GM23248 (cell line): ENCODE measurements at regions not wholly inside any gene's neighbourhood (a gene's known extent, or its start where the extent isn't known, plus 50 kb on each side); places are given as distances from the start of the nearest gene placed in this dataset.

Experiments used
- DNase-seq: peaks from one replicate; pipeline ENCODE4 v3.0.0-alpha.2; 2015
- H2AFZ ChIP-seq: fragments of 200-600 bp; sonication (generic); 2 replicates; pipeline ENCODE4 v1.6.1; 2016; ENCODE audit warnings: antibody characterized with exemption
- H3F3A ChIP-seq: fragments of 200-600 bp; sonication (generic); 2 replicates; pipeline ENCODE4 v1.6.1; 2016; ENCODE audit warnings: mild to moderate bottlenecking, antibody characterized with exemption, mixed run types; ENCODE audit not compliant: insufficient read depth
- H3K27ac ChIP-seq: fragments of 200-600 bp; sonication (generic); 2 replicates; pipeline ENCODE4 v1.5.1; 2016; ENCODE audit warnings: mild to moderate bottlenecking
- H3K27me3 ChIP-seq: fragments of 200-600 bp; sonication (generic); replicated peaks from 2 replicates; pipeline ENCODE4 v1.6.1; 2016; ENCODE audit warnings: mild to moderate bottlenecking; ENCODE audit not compliant: insufficient read depth
- H3K36me3 ChIP-seq: fragments of 200-600 bp; sonication (generic); 2 replicates; pipeline ENCODE4 v1.6.1; 2016; ENCODE audit warnings: low read depth, mild to moderate bottlenecking
- H3K4me1 ChIP-seq: fragments of 200-600 bp; sonication (generic); 2 replicates; pipeline ENCODE4 v1.6.1; 2016; ENCODE audit warnings: mild to moderate bottlenecking; ENCODE audit not compliant: insufficient read depth
- H3K4me2 ChIP-seq: fragments of 200-600 bp; sonication (generic); one replicate; pipeline ENCODE4 v1.6.1; 2016; ENCODE audit warnings: mild to moderate bottlenecking; ENCODE audit not compliant: unreplicated experiment
- H3K4me3 ChIP-seq: fragments of 200-600 bp; sonication (generic); 2 replicates; pipeline ENCODE4 v1.5.1; 2016; ENCODE audit warnings: mild to moderate bottlenecking
- H3K79me2 ChIP-seq: fragments of 200-600 bp; sonication (generic); 2 replicates; pipeline ENCODE4 v1.6.1; 2016; ENCODE audit warnings: mild to moderate bottlenecking; ENCODE audit not compliant: insufficient read depth
- H3K9ac ChIP-seq: fragments of 200-600 bp; sonication (generic); 2 replicates; pipeline ENCODE4 v1.6.1; 2016; ENCODE audit warnings: mild to moderate bottlenecking
- H3K9me2 ChIP-seq: fragments of 200-600 bp; sonication (generic); 2 replicates; pipeline ENCODE4 v1.6.1; 2016; ENCODE audit warnings: mixed run types, mild to moderate bottlenecking, moderate library complexity; ENCODE audit not compliant: insufficient read depth
- H3K9me3 ChIP-seq: fragments of 200-600 bp; sonication (generic); one replicate; pipeline ENCODE4 v1.6.1; 2017; ENCODE audit warnings: low read depth
- H4K20me1 ChIP-seq: fragments of 200-600 bp; sonication (generic); 2 replicates; pipeline ENCODE4 v1.6.0; 2016; ENCODE audit not compliant: insufficient read depth
- EZH2 ChIP-seq: fragments of 200-600 bp; sonication (generic); IDR thresholded peaks from 2 replicates; pipeline ENCODE4 v1.6.1; 2018; ENCODE audit warnings: antibody characterized with exemption, mild to moderate bottlenecking; ENCODE audit not compliant: insufficient read depth, poor library complexity, severe bottlenecking
- EZH2phosphoT487 ChIP-seq: fragments of 200-600 bp; sonication (generic); IDR thresholded peaks from 2 replicates; pipeline ENCODE4 v1.6.1; 2018; ENCODE audit warnings: antibody characterized with exemption, moderate library complexity, mild to moderate bottlenecking, low read depth; ENCODE audit not compliant: insufficient read depth
- WGBS, 2 experiments: methylation state at CpG; one replicate each; pipeline ENCODE4 v1.1.6; 2015 to 2017; ENCODE audit warnings: low lambda C conversion rate in 2 of 2, low coverage in 1 of 2; ENCODE audit errors: missing lambda C conversion rate in 2 of 2; 5-methylcytosine and 5-hydroxymethylcytosine counted together
- in situ Hi-C: fragments of 300-500 bp; cut with MboI; formaldehyde crosslinking; loops from 2 replicates; pipeline ENCODE4 v1.15.0; 2020

GRCh38 chr22:27023591-27023990, 366.2 kb downstream of the MIAT start:
- Histone ChIP-seq H3K27ac (no peak overlapping the region), H3K4me2 (no peak overlapping the region), H3K9me3 (no peaks in the 10 kb centered on the region), H3K4me1 (no peaks in the 10 kb centered on the region), H3K9ac (no peak overlapping the region), H3K4me3 (no peak overlapping the region), H3F3A (no peaks in the 10 kb centered on the region), H3K27me3 (peaks cover 7% of the 10 kb centered on the region; the same call in 1 of the 2 replicates), H3K36me3 (no peaks in the 10 kb centered on the region), H3K79me2 (no peaks in the 10 kb centered on the region), H4K20me1 (no peaks in the 10 kb centered on the region), H2AFZ (no peak overlapping the region), H3K9me2 (no peaks in the 10 kb centered on the region)
- in situ Hi-C loops: no loop called here
- 18 to 39% methylated on average over 1 of the region's 1 CpG for WGBS, 2 experiments
- DNase-seq: no peak
- TF ChIP-seq EZH2phosphoT487: no peak
- TF ChIP-seq EZH2: no peak

GRCh38 chr22:27024982-27025381, 367.6 kb downstream of the MIAT start:
- no peak overlapping the region for H3K27ac ChIP-seq
- H3K27me3 ChIP-seq: peaks cover 4% of the 10 kb centered on the region; the same call in 1 of the 2 replicates
- H3K79me2 ChIP-seq: no peaks in the 10 kb centered on the region

DNA sequence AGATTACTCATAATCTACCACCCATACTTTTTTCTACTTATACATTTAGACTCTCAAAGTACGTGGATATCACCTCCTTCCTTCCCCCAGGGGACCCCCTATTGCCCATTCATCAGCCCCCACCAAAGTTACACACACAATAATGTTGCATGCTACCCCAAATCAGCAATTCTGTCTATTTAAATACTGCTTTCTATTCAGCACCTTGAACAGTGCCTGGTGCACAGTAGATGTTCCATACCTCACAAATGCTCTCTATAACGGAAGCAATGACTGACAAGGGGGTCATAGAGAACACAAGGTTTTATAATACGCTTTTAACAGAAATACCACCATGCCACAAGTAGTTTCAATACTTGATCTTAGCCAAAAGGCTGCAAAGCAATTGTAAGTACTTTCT, 370.7 kb downstream of the MIAT start:
- H3K4me1 ChIP-seq: no peaks in the 10 kb centered on the region
- no peak overlapping the region for H3K27ac ChIP-seq
- no peak overlapping the region for H3K9ac ChIP-seq
- no peak overlapping the region for H3K4me2 ChIP-seq
- TF ChIP-seq EZH2: no peak
- no peak for TF ChIP-seq EZH2phosphoT487
- no peaks in the 10 kb centered on the region for H3K79me2 ChIP-seq
- in situ Hi-C loops: no loop called here
- no peaks in the 10 kb centered on the region for H4K20me1 ChIP-seq
- no peak overlapping the region for H2AFZ ChIP-seq
- no peaks in the 10 kb centered on the region for H3K36me3 ChIP-seq
- H3F3A ChIP-seq: no peaks in the 10 kb centered on the region
- H3K27me3 ChIP-seq: peaks cover 8% of the 10 kb centered on the region; the same call in 1 of the 2 replicates
- WGBS, 2 experiments: 54 to 60% methylated on average over 3 of the region's 3 CpGs
- H3K4me3 ChIP-seq: no peak overlapping the region
- no peaks in the 10 kb centered on the region for H3K9me3 ChIP-seq
- DNase-seq: peak; percentile 21
- no peaks in the 10 kb centered on the region for H3K9me2 ChIP-seq

More at GRCh38 chr22:27024982-27025381, 367.6 kb downstream of the MIAT start:
- Histone ChIP-seq H3K4me3 (no peak overlapping the region), H3K9me2 (no peaks in the 10 kb centered on the region), H3K4me2 (no peak overlapping the region), H4K20me1 (no peaks in the 10 kb centered on the region), H2AFZ (no peak overlapping the region), H3K9ac (no peak overlapping the region), H3K36me3 (no peaks in the 10 kb centered on the region), H3F3A (no peaks in the 10 kb centered on the region), H3K9me3 (no peaks in the 10 kb centered on the region), H3K4me1 (no peaks in the 10 kb centered on the region)
- 42 to 61% methylated on average over 1 of the region's 1 CpG for WGBS, 2 experiments
- TF ChIP-seq EZH2 (no peak), EZH2phosphoT487 (no peak)
- in situ Hi-C loops: no loop called here
- no peak for DNase-seq

- Histone ChIP-seq H3K9ac (no peak overlapping the region), H2AFZ (no peak overlapping the region), H3K4me2 (no peak overlapping the region), H3K27me3 (peaks cover 10% of the 10 kb centered on the region; the same call in 1 of the 2 replicates), H3F3A (no peaks in the 10 kb centered on the region), H3K79me2 (no peaks in the 10 kb centered on the region), H3K4me1 (no peaks in the 10 kb centered on the region), H4K20me1 (no peaks in the 10 kb centered on the region), H3K36me3 (no peaks in the 10 kb centered on the region), H3K4me3 (no peak overlapping the region), H3K27ac (no peak overlapping the region), H3K9me3 (no peaks in the 10 kb centered on the region), H3K9me2 (no peaks in the 10 kb centered on the region)
- DNase-seq: no peak
- WGBS, 2 experiments: 64 to 71% methylated on average over 1 of the region's 1 CpG
- in situ Hi-C loops: no loop called here
- TF ChIP-seq EZH2phosphoT487: no peak
- TF ChIP-seq EZH2: no peak
Measured at GRCh38 chr22:27029584-27030130, 372.3 kb downstream of the MIAT start.
